Liver (tissue), 8 donors: ENCODE measurements at regions not wholly inside any gene's neighbourhood (a gene's known extent, or its start where the extent isn't known, plus 50 kb on each side); places are given as distances from the start of the nearest gene placed in this dataset.
A peak's percentile ranks its signal among the peaks of the same experiment; 100 is the strongest.

Source experiments
- DNase-seq: peaks from one replicate; pipeline ENCODE4 v3.0.0-alpha.2; 2017; ENCODE audit warnings: low spot score
- H3K27ac ChIP-seq, 2 donors: one replicate each; pipeline ENCODE4 v1.7.0; 2013; ENCODE audit warnings: inconsistent platforms in 2 of 2, low read length in 2 of 2, control low read depth in 1 of 2, low read depth in 1 of 2, mild to moderate bottlenecking in 1 of 2
- H3K27me3 ChIP-seq, 4 donors: one replicate each; pipeline versions ENCODE4 v1.6.1 to v1.7.0; 2013; ENCODE audit warnings: low read length in 3 of 4, inconsistent platforms in 1 of 4, mild to moderate bottlenecking in 1 of 4, moderate library complexity in 1 of 4; ENCODE audit not compliant: control insufficient read depth in 4 of 4, insufficient read depth in 4 of 4
- H3K36me3 ChIP-seq, 4 donors: one replicate each; pipeline versions ENCODE4 v1.6.1 to v1.7.0; 2013; ENCODE audit warnings: low read length in 3 of 4, mild to moderate bottlenecking in 3 of 4, low read depth in 1 of 4, moderate library complexity in 1 of 4; ENCODE audit not compliant: control insufficient read depth in 4 of 4, insufficient read depth in 3 of 4
- H3K4me1 ChIP-seq, 4 donors: one replicate each; pipeline versions ENCODE4 v1.6.1 to v1.7.0; 2013; ENCODE audit warnings: low read length in 3 of 4, mild to moderate bottlenecking in 3 of 4, moderate library complexity in 1 of 4; ENCODE audit not compliant: control insufficient read depth in 4 of 4, insufficient read depth in 4 of 4
- H3K4me3 ChIP-seq, 3 donors: one replicate each; pipeline versions ENCODE4 v1.6.1 to v1.7.0; 2013; ENCODE audit warnings: low read length in 3 of 3, control low read depth in 1 of 3, low read depth in 1 of 3, mild to moderate bottlenecking in 1 of 3
- H3K9ac ChIP-seq, 2 donors: one replicate each; pipeline ENCODE4 v1.7.0; 2013; ENCODE audit warnings: low read length in 2 of 2, mild to moderate bottlenecking in 2 of 2, moderate library complexity in 2 of 2, control low read depth in 1 of 2, low read depth in 1 of 2
- H3K9me3 ChIP-seq, 4 donors: one replicate each; pipeline versions ENCODE4 v1.6.1 to v1.7.0; 2013; ENCODE audit warnings: low read length in 3 of 4; ENCODE audit not compliant: control insufficient read depth in 4 of 4
- EGR1 ChIP-seq, 2 donors: IDR thresholded peaks; 2 replicates each; pipeline ENCODE4 v1.6.1; 2016 to 2018; ENCODE audit warnings: antibody characterized with exemption in 2 of 2, low read depth in 2 of 2
- GABPA ChIP-seq, 2 donors: IDR thresholded peaks in 1 of 2; conservative IDR thresholded peaks in 1 of 2; 2 replicates each; pipeline ENCODE4 v1.6.1; 2016; ENCODE audit warnings: antibody characterized with exemption in 2 of 2, mild to moderate bottlenecking in 1 of 2, moderate library complexity in 1 of 2
- HNF4A ChIP-seq, 2 donors: conservative IDR thresholded peaks; 2 replicates each; pipeline ENCODE4 v1.6.1; 2016; ENCODE audit warnings: antibody characterized with exemption in 2 of 2, mild to moderate bottlenecking in 2 of 2
- HNF4G ChIP-seq: IDR thresholded peaks from 2 replicates; pipeline ENCODE4 v1.6.1; 2016; ENCODE audit warnings: antibody characterized with exemption
- NR2F2 ChIP-seq: IDR thresholded peaks from 2 replicates; pipeline ENCODE4 v1.6.1; 2016; ENCODE audit warnings: antibody characterized with exemption
- RAD21 ChIP-seq, 2 donors: IDR thresholded peaks; 2 replicates each; pipeline ENCODE4 v1.6.1; 2016; ENCODE audit warnings: antibody characterized with exemption in 2 of 2, mild to moderate bottlenecking in 2 of 2
- RXRA ChIP-seq, 2 donors: IDR thresholded peaks; 2 replicates each; pipeline ENCODE4 v1.6.1; 2017 to 2018; ENCODE audit warnings: antibody characterized with exemption in 2 of 2, mild to moderate bottlenecking in 1 of 2
- SP1 ChIP-seq: IDR thresholded peaks from 2 replicates; pipeline ENCODE4 v1.6.1; 2018; ENCODE audit warnings: antibody characterized with exemption, mild to moderate bottlenecking
- TAF1 ChIP-seq: conservative IDR thresholded peaks from 2 replicates; pipeline ENCODE4 v1.6.1; 2016; ENCODE audit warnings: antibody characterized with exemption, mild to moderate bottlenecking
- YY1 ChIP-seq: IDR thresholded peaks from 2 replicates; pipeline ENCODE4 v1.6.1; 2016; ENCODE audit warnings: antibody characterized with exemption, mild to moderate bottlenecking
- WGBS: extraction: QIAGEN DNeasy Blood & Tissue Kit; methylation state at CpG from one replicate; pipeline ENCODE4 v1.1.7; 2013; 5-methylcytosine and 5-hydroxymethylcytosine counted together
- TF ChIP-seq, protein P1 (sequence below): IDR thresholded peaks from 2 replicates; pipeline ENCODE4 v1.6.1; 2016; ENCODE audit warnings: antibody characterized with exemption, mild to moderate bottlenecking
- TF ChIP-seq, protein P2 (sequence below): fragments of 150-350 bp; IDR thresholded peaks from 2 replicates; pipeline ENCODE4 v1.5.1; 2017; ENCODE audit warnings: improper control_type of control experiment, low read depth, low read length; ENCODE audit not compliant: missing input control
- donor health status: healthy.
- donor health status: healthy.
- donor health status: healthy.
- donor health status: healthy.
- donor health status: healthy.

DNA sequence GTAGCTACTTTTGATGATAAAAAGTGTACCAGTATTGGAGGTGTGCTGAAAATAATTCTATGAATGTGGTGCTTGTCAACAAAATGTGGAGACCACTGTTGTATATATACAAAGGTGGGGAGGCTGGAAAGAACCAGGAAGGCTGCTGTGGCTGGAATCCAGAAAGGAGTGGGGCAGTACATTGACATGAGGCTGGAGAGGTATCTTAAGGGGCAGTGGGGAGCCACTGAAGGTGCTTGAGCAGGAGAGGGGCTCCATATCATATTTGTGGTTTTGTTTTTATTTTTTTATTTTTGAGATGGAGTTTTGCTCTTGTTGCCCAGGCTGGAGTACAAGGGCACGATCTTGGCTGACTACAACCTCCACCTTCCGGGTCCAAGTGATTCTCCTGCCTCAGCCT, 87.9 kb upstream of the NEURL1B start (continued):
- TF ChIP-seq HNF4A (conservative IDR thresholded peaks at IDR 0.05) (no peak), SP1 (no peak)

DNA sequence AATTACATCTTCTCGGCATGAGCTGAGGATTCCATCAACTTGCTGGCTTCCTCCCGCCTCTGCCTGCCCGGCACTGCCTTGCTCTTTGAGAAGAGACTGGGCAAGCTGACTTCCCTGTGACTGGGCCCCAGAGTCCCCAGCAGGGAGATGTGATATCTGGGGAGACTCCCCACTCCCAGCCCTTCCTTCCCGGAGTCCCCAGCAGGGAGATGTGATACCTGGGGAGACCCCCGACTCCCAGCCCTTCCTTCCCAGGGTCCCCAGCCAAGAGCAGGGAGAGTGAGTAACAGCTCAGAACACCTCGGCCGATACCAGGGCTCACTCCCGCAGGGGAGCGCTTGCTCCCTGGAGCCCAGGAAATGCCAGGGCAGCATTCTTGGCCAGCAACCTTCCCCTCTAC, 90.1 kb upstream of the NEURL1B start:
- H3K9me3 ChIP-seq = no peaks in the 10 kb centered on the region
- no peak overlapping the region for H3K9ac ChIP-seq
- H3K4me3 ChIP-seq = no peak overlapping the region
- H3K36me3 ChIP-seq = no peaks in the 10 kb centered on the region
- 81% methylated on average over 9 of the region's 9 CpGs for WGBS
- no peak for DNase-seq
- H3K4me1 ChIP-seq = no peaks in the 10 kb centered on the region
- H3K27ac ChIP-seq = no peak overlapping the region
- no peaks in the 10 kb centered on the region for H3K27me3 ChIP-seq
- TF ChIP-seq EGR1 (IDR thresholded peaks at IDR 0.05; ENCODE audit: low read depth in 2 of 2) = no peak
- TF ChIP-seq YY1 = no peak
- no peak for TF ChIP-seq GABPA (IDR thresholded peaks at IDR 0.05 in 1 of 2, conservative IDR thresholded peaks at IDR 0.05 in 1 of 2)
- TF ChIP-seq NR2F2 = no peak
- TF ChIP-seq, protein P1, sequence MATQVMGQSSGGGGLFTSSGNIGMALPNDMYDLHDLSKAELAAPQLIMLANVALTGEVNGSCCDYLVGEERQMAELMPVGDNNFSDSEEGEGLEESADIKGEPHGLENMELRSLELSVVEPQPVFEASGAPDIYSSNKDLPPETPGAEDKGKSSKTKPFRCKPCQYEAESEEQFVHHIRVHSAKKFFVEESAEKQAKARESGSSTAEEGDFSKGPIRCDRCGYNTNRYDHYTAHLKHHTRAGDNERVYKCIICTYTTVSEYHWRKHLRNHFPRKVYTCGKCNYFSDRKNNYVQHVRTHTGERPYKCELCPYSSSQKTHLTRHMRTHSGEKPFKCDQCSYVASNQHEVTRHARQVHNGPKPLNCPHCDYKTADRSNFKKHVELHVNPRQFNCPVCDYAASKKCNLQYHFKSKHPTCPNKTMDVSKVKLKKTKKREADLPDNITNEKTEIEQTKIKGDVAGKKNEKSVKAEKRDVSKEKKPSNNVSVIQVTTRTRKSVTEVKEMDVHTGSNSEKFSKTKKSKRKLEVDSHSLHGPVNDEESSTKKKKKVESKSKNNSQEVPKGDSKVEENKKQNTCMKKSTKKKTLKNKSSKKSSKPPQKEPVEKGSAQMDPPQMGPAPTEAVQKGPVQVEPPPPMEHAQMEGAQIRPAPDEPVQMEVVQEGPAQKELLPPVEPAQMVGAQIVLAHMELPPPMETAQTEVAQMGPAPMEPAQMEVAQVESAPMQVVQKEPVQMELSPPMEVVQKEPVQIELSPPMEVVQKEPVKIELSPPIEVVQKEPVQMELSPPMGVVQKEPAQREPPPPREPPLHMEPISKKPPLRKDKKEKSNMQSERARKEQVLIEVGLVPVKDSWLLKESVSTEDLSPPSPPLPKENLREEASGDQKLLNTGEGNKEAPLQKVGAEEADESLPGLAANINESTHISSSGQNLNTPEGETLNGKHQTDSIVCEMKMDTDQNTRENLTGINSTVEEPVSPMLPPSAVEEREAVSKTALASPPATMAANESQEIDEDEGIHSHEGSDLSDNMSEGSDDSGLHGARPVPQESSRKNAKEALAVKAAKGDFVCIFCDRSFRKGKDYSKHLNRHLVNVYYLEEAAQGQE = no peak
- no peak for TF ChIP-seq HNF4G
- TF ChIP-seq TAF1 = no peak

DNA sequence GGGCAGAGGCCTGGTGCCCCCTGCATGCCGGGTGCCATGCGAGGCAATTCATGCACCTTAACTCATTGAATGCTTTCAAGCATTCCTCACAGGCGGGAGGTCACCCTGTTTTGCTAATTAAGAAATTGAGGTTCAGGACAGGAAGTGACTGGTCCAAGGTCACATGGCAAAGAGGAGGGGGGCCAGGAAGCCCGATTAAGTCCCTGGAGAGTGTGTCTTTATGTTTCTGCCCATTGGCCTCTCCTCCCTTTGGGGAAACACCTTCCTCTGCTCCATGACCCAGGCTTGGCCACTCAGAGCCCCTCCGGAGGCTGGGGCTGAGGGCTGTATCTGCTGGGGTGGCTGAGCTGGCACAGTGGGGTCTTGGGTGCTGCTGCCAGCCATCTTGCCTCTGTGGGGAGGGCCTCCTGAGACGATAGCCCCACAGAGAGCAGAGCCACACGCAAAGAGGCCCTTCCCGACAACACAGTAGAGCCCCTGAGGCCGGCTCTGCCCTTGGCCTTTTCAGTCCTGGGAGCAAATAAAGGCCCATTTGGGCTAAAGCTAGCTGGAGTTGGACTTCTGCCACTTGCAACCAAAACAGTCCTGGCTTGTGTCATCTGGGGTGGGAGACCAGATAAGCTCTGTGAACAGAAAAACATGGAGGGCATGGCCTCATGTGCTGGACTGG, 90.8 kb upstream of the NEURL1B start:
- Histone ChIP-seq H3K27me3 (no peaks in the 10 kb centered on the region), H3K9me3 (no peaks in the 10 kb centered on the region), H3K4me1 (no peaks in the 10 kb centered on the region), H3K27ac (peak overlapping the region; percentile 0 to 54), H3K4me3 (no peak overlapping the region), H3K36me3 (no peaks in the 10 kb centered on the region), H3K9ac (no peak overlapping the region)
- DNase-seq = no peak
- WGBS = 80% methylated on average over 9 of the region's 9 CpGs
- TF ChIP-seq NR2F2 (peak; percentile 83), SP1 (peak; percentile 22), RAD21 (IDR thresholded peaks at IDR 0.05) (peak in 1 of 2 donors; percentile 11), RXRA (IDR thresholded peaks at IDR 0.05) (peak in 1 of 2 donors; percentile 23)
- TF ChIP-seq, protein P2, sequence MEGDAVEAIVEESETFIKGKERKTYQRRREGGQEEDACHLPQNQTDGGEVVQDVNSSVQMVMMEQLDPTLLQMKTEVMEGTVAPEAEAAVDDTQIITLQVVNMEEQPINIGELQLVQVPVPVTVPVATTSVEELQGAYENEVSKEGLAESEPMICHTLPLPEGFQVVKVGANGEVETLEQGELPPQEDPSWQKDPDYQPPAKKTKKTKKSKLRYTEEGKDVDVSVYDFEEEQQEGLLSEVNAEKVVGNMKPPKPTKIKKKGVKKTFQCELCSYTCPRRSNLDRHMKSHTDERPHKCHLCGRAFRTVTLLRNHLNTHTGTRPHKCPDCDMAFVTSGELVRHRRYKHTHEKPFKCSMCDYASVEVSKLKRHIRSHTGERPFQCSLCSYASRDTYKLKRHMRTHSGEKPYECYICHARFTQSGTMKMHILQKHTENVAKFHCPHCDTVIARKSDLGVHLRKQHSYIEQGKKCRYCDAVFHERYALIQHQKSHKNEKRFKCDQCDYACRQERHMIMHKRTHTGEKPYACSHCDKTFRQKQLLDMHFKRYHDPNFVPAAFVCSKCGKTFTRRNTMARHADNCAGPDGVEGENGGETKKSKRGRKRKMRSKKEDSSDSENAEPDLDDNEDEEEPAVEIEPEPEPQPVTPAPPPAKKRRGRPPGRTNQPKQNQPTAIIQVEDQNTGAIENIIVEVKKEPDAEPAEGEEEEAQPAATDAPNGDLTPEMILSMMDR = no peak
